Adrenal gland (tissue), 5 donors: ENCODE measurements at regions not wholly inside any gene's neighbourhood (a gene's known extent, or its start where the extent isn't known, plus 50 kb on each side); places are given as distances from the start of the nearest gene placed in this dataset.

Source experiments
- POLR2A ChIP-seq, 2 donors: fragments of 450-650 bp; IDR thresholded peaks; one replicate each; pipeline ENCODE4 v1.6.1; 2017; ENCODE audit warnings: antibody characterized with exemption in 2 of 2, mild to moderate bottlenecking in 2 of 2, moderate library complexity in 1 of 2
- TF ChIP-seq, protein P1 (sequence below), 6 experiments: fragments of 450-650 bp in 4 of 6; fragments of 200-600 bp in 2 of 6; sonication (generic) in 1 of 6; IDR thresholded peaks; 1 replicate in 5 of 6; 2 replicates in 1 of 6; pipeline versions ENCODE4 v1.5.1 to v1.8.0; 2016 to 2021; ENCODE audit warnings: antibody characterized with exemption in 6 of 6, mild to moderate bottlenecking in 2 of 6, moderate library complexity in 1 of 6
- donor health status: DM: no; HTN: no; CAD: no.

- TF ChIP-seq, protein P1, sequence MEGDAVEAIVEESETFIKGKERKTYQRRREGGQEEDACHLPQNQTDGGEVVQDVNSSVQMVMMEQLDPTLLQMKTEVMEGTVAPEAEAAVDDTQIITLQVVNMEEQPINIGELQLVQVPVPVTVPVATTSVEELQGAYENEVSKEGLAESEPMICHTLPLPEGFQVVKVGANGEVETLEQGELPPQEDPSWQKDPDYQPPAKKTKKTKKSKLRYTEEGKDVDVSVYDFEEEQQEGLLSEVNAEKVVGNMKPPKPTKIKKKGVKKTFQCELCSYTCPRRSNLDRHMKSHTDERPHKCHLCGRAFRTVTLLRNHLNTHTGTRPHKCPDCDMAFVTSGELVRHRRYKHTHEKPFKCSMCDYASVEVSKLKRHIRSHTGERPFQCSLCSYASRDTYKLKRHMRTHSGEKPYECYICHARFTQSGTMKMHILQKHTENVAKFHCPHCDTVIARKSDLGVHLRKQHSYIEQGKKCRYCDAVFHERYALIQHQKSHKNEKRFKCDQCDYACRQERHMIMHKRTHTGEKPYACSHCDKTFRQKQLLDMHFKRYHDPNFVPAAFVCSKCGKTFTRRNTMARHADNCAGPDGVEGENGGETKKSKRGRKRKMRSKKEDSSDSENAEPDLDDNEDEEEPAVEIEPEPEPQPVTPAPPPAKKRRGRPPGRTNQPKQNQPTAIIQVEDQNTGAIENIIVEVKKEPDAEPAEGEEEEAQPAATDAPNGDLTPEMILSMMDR (IDR thresholded peaks at IDR 0.05): no peak
- TF ChIP-seq POLR2A (IDR thresholded peaks at IDR 0.05): no peak
Measured at GRCh38 chr11:112785149-112785548, 176.1 kb upstream of the NCAM1 start.
